Suprapubic skin (tissue), 4 donors: ENCODE measurements at regions not wholly inside any gene's neighbourhood (a gene's known extent, or its start where the extent isn't known, plus 50 kb on each side); places are given as distances from the start of the nearest gene placed in this dataset.

Source experiments
- EP300 ChIP-seq: sonication (generic); formaldehyde crosslinking; IDR thresholded peaks from one replicate; pipeline ENCODE4 v1.6.1; 2017; ENCODE audit warnings: antibody characterized with exemption
- POLR2A ChIP-seq, 2 donors: fragments of 450-650 bp; IDR thresholded peaks; one replicate each; pipeline ENCODE4 v1.6.1; 2017; ENCODE audit warnings: antibody characterized with exemption in 2 of 2, mild to moderate bottlenecking in 2 of 2, moderate library complexity in 2 of 2
- POLR2AphosphoS5 ChIP-seq, 3 donors: sonication (generic); formaldehyde crosslinking; IDR thresholded peaks; one replicate each; pipeline ENCODE4 v1.6.1; 2017; ENCODE audit warnings: antibody characterized with exemption in 3 of 3
- TF ChIP-seq, protein P1 (sequence below), 2 donors: fragments of 200-600 bp in 1 of 2; fragments of 450-650 bp in 1 of 2; sonication (generic) in 1 of 2; IDR thresholded peaks; one replicate each; pipeline ENCODE4 v1.5.1; 2016 to 2019; ENCODE audit warnings: antibody characterized with exemption in 2 of 2, mild to moderate bottlenecking in 1 of 2, moderate library complexity in 1 of 2

- TF ChIP-seq, protein P1, sequence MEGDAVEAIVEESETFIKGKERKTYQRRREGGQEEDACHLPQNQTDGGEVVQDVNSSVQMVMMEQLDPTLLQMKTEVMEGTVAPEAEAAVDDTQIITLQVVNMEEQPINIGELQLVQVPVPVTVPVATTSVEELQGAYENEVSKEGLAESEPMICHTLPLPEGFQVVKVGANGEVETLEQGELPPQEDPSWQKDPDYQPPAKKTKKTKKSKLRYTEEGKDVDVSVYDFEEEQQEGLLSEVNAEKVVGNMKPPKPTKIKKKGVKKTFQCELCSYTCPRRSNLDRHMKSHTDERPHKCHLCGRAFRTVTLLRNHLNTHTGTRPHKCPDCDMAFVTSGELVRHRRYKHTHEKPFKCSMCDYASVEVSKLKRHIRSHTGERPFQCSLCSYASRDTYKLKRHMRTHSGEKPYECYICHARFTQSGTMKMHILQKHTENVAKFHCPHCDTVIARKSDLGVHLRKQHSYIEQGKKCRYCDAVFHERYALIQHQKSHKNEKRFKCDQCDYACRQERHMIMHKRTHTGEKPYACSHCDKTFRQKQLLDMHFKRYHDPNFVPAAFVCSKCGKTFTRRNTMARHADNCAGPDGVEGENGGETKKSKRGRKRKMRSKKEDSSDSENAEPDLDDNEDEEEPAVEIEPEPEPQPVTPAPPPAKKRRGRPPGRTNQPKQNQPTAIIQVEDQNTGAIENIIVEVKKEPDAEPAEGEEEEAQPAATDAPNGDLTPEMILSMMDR (IDR thresholded peaks at IDR 0.05), result no peak
- no peak for TF ChIP-seq POLR2AphosphoS5 (IDR thresholded peaks at IDR 0.05)
- no peak for TF ChIP-seq POLR2A (IDR thresholded peaks at IDR 0.05)
- TF ChIP-seq EP300, result no peak
Observed at GRCh38 chr1:221635305-221635704, 106.6 kb downstream of the DUSP10 start.
